ENCODE measurements at regions not wholly inside any gene's neighbourhood (a gene's known extent, or its start where the extent isn't known, plus 50 kb on each side); places are given as distances from the start of the nearest gene placed in this dataset.

DNA sequence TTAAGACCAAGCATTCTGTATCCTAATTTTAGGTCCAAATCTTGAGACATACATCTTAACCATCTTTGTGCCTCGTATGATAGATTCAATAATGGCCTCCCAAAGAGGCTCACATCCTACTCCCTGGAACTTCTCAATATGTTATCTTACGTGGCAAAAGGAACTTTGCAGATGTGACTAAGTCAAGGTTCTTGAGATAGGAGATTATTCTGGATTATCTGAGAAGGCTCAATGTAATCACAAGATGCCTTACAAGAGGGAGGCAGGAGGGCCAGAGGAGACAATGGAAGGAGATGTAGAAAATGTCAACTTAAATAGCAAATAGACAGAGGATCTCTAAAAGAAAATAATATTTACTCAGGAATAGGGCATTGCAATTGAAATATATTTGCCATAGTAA is 548.9 kb downstream of the MATN1 start:
- Histone ChIP-seq H3K9ac (ENCODE audit: low read length) (no peak overlapping the region), H4K20me1 (ENCODE audit: insufficient read depth) (no peaks in the 10 kb centered on the region), H3K27ac (ENCODE audit: low read depth, low read length) (no peak overlapping the region), H3K4me2 (ENCODE audit: low read length) (no peak overlapping the region), H3K36me3 (ENCODE audit: control insufficient read depth in 1 of 2, insufficient read depth in 2 of 2, low read length in 2 of 2) (no peaks in the 10 kb centered on the region), H2AFZ (ENCODE audit: low read depth, low read length, poor library complexity, severe bottlenecking) (no peak overlapping the region), H3K79me2 (ENCODE audit: insufficient read depth, low read length) (no peaks in the 10 kb centered on the region), H3K9me2 (ENCODE audit: insufficient read depth) (no peaks in the 10 kb centered on the region), H3K4me3 (replicated peaks in 1 of 2; ENCODE audit: low read depth in 1 of 2, low read length in 2 of 2) (no peak overlapping the region), H3K4me1 (ENCODE audit: control insufficient read depth in 1 of 2, insufficient read depth in 2 of 2, low read length in 2 of 2) (no peaks in the 10 kb centered on the region), H3K9me3 (ENCODE audit: control insufficient read depth in 1 of 2, insufficient read depth in 1 of 2, low read depth in 1 of 2, low read length in 2 of 2) (no peaks in the 10 kb centered on the region), H3K27me3 (ENCODE audit: insufficient read depth, low read length) (peaks cover 27% of the 10 kb centered on the region)
- CTCF ChIA-PET: no interaction called here
- no TSS peak for BruUV-seq (replicated peaks)
- ATAC-seq (no peak), DNase-seq (ENCODE audit: low read depth, low spot score) (no peak)
- POLR2A ChIA-PET: no interaction called here
- TF ChIP-seq ELF1 (IDR thresholded peaks at IDR 0.05; ENCODE audit: borderline replicate concordance, low read depth) (no peak), POLR2A (IDR thresholded peaks at IDR 0.05; ENCODE audit: borderline replicate concordance, extremely low read depth, insufficient read depth, insufficient read length) (no peak), RAD21 (IDR thresholded peaks at IDR 0.05; ENCODE audit: low read depth) (no peak), SP1 (IDR thresholded peaks at IDR 0.05; ENCODE audit: low read depth) (no peak), CEBPB (IDR thresholded peaks at IDR 0.05; ENCODE audit: low read depth) (no peak), EGR1 (IDR thresholded peaks at IDR 0.05; ENCODE audit: low read depth) (no peak)
- TF ChIP-seq, protein P1, sequence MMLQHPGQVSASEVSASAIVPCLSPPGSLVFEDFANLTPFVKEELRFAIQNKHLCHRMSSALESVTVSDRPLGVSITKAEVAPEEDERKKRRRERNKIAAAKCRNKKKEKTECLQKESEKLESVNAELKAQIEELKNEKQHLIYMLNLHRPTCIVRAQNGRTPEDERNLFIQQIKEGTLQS (IDR thresholded peaks at IDR 0.05): no peak
- intact Hi-C loops (cut with micrococcal nuclease): no loop called here
- RAD21 ChIA-PET (ENCODE audit: low non-redundant PET in 1 of 2, low total read pairs in 2 of 2, uncharacterized antibody in 2 of 2, unreplicated experiment in 2 of 2): no interaction called here

DNA sequence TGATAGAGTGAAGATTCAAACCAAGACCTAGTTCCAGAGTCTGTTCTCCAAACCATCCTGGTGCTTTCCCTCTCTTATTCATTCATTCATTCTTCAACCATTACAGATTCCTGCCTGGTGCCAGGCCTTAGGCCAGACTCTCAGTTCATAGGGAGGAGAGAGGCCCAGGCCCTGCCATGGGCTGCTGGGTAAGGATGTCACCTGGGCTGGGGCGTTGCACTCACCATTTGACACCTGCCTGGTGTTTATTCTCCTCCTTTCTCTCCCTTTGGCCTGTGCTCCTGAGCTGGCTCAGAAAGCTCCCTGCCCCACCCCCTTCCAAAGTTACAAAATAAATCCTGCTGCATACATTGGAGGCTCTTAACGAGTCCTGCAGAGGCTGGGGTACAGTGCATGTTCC is 549.8 kb downstream of the MATN1 start:
- ChIA-PET RAD21 (ENCODE audit: low non-redundant PET in 1 of 2, low total read pairs in 2 of 2, uncharacterized antibody in 2 of 2, unreplicated experiment in 2 of 2) (no interaction called here), POLR2A (no interaction called here), CTCF (no interaction called here)
- no peak for DNase-seq (ENCODE audit: low read depth, low spot score)
- Histone ChIP-seq H3K4me3 (replicated peaks in 1 of 2; ENCODE audit: low read depth in 1 of 2, low read length in 2 of 2) (no peak overlapping the region), H4K20me1 (ENCODE audit: insufficient read depth) (no peaks in the 10 kb centered on the region), H3K79me2 (ENCODE audit: insufficient read depth, low read length) (no peaks in the 10 kb centered on the region), H3K4me2 (ENCODE audit: low read length) (no peak overlapping the region), H3K36me3 (ENCODE audit: control insufficient read depth in 1 of 2, insufficient read depth in 2 of 2, low read length in 2 of 2) (no peaks in the 10 kb centered on the region), H3K27ac (ENCODE audit: low read depth, low read length) (no peak overlapping the region), H3K4me1 (ENCODE audit: control insufficient read depth in 1 of 2, insufficient read depth in 2 of 2, low read length in 2 of 2) (no peaks in the 10 kb centered on the region), H3K9me3 (ENCODE audit: control insufficient read depth in 1 of 2, insufficient read depth in 1 of 2, low read depth in 1 of 2, low read length in 2 of 2) (no peaks in the 10 kb centered on the region), H3K27me3 (ENCODE audit: insufficient read depth, low read length) (peaks cover 21% of the 10 kb centered on the region), H3K9ac (ENCODE audit: low read length) (no peak overlapping the region), H2AFZ (ENCODE audit: low read depth, low read length, poor library complexity, severe bottlenecking) (no peak overlapping the region), H3K9me2 (ENCODE audit: insufficient read depth) (no peaks in the 10 kb centered on the region)
- TF ChIP-seq CEBPB (IDR thresholded peaks at IDR 0.05; ENCODE audit: low read depth) (no peak), EGR1 (IDR thresholded peaks at IDR 0.05; ENCODE audit: low read depth) (no peak), POLR2A (IDR thresholded peaks at IDR 0.05; ENCODE audit: borderline replicate concordance, extremely low read depth, insufficient read depth, insufficient read length) (no peak), FOSL1 (IDR thresholded peaks at IDR 0.05; ENCODE audit: low read depth) (no peak), ZFX (IDR thresholded peaks at IDR 0.05) (no peak), ELF1 (IDR thresholded peaks at IDR 0.05; ENCODE audit: borderline replicate concordance, low read depth) (no peak), SRF (IDR thresholded peaks at IDR 0.05; ENCODE audit: low read depth) (no peak), CBX3 (IDR thresholded peaks at IDR 0.05; ENCODE audit: low read depth) (no peak), JUND (IDR thresholded peaks at IDR 0.05) (no peak), EZH2 (IDR thresholded peaks at IDR 0.05) (no peak)
- TF ChIP-seq, protein P1 (IDR thresholded peaks at IDR 0.05): no peak
- TF ChIP-seq, protein P2, sequence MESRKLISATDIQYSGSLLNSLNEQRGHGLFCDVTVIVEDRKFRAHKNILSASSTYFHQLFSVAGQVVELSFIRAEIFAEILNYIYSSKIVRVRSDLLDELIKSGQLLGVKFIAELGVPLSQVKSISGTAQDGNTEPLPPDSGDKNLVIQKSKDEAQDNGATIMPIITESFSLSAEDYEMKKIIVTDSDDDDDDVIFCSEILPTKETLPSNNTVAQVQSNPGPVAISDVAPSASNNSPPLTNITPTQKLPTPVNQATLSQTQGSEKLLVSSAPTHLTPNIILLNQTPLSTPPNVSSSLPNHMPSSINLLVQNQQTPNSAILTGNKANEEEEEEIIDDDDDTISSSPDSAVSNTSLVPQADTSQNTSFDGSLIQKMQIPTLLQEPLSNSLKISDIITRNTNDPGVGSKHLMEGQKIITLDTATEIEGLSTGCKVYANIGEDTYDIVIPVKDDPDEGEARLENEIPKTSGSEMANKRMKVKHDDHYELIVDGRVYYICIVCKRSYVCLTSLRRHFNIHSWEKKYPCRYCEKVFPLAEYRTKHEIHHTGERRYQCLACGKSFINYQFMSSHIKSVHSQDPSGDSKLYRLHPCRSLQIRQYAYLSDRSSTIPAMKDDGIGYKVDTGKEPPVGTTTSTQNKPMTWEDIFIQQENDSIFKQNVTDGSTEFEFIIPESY (IDR thresholded peaks at IDR 0.05; ENCODE audit: extremely low read depth, insufficient replicate concordance, low read length): no peak
- TF ChIP-seq, protein P3, sequence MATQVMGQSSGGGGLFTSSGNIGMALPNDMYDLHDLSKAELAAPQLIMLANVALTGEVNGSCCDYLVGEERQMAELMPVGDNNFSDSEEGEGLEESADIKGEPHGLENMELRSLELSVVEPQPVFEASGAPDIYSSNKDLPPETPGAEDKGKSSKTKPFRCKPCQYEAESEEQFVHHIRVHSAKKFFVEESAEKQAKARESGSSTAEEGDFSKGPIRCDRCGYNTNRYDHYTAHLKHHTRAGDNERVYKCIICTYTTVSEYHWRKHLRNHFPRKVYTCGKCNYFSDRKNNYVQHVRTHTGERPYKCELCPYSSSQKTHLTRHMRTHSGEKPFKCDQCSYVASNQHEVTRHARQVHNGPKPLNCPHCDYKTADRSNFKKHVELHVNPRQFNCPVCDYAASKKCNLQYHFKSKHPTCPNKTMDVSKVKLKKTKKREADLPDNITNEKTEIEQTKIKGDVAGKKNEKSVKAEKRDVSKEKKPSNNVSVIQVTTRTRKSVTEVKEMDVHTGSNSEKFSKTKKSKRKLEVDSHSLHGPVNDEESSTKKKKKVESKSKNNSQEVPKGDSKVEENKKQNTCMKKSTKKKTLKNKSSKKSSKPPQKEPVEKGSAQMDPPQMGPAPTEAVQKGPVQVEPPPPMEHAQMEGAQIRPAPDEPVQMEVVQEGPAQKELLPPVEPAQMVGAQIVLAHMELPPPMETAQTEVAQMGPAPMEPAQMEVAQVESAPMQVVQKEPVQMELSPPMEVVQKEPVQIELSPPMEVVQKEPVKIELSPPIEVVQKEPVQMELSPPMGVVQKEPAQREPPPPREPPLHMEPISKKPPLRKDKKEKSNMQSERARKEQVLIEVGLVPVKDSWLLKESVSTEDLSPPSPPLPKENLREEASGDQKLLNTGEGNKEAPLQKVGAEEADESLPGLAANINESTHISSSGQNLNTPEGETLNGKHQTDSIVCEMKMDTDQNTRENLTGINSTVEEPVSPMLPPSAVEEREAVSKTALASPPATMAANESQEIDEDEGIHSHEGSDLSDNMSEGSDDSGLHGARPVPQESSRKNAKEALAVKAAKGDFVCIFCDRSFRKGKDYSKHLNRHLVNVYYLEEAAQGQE (IDR thresholded peaks at IDR 0.05; ENCODE audit: low read depth): no peak
- BruUV-seq (replicated peaks): no TSS peak
- no peak for ATAC-seq
- intact Hi-C loops (cut with micrococcal nuclease): no loop called here

Data from HCT116 (cell line).